HEK293T (cell line): ENCODE measurements at regions not wholly inside any gene's neighbourhood (a gene's known extent, or its start where the extent isn't known, plus 50 kb on each side); places are given as distances from the start of the nearest gene placed in this dataset.

ENCODE experiments used
- ARNT ChIP-seq: fragments of 450-650 bp; IDR thresholded peaks from 2 replicates; pipeline ENCODE4 v1.6.1; 2017; ENCODE audit warnings: mild to moderate bottlenecking
- BHLHE40 ChIP-seq: fragments of 450-650 bp; IDR thresholded peaks from 2 replicates; pipeline ENCODE4 v1.6.1; 2016; ENCODE audit warnings: mild to moderate bottlenecking, moderate library complexity, borderline replicate concordance
- CTBP1 ChIP-seq: fragments of 450-650 bp; IDR thresholded peaks from 2 replicates; pipeline ENCODE4 v1.6.1; 2016; ENCODE audit warnings: borderline replicate concordance
- ELF4 ChIP-seq: fragments of 450-650 bp; IDR thresholded peaks from 2 replicates; pipeline ENCODE4 v1.6.1; 2017; ENCODE audit warnings: antibody characterized with exemption
- FOXK2 ChIP-seq: fragments of 450-650 bp; IDR thresholded peaks from 2 replicates; pipeline ENCODE4 v1.6.1; 2016; ENCODE audit warnings: mild to moderate bottlenecking
- FOXM1 ChIP-seq: fragments of 450-650 bp; IDR thresholded peaks from 2 replicates; pipeline ENCODE4 v1.6.1; 2017; ENCODE audit warnings: mild to moderate bottlenecking, borderline replicate concordance
- HDGF ChIP-seq: fragments of 450-650 bp; IDR thresholded peaks from 2 replicates; pipeline ENCODE4 v1.6.1; 2017; ENCODE audit warnings: antibody characterized with exemption, borderline replicate concordance
- LEF1 ChIP-seq: fragments of 450-650 bp; IDR thresholded peaks from 2 replicates; pipeline ENCODE4 v1.6.1; 2017; ENCODE audit warnings: mild to moderate bottlenecking, borderline replicate concordance
- NFRKB ChIP-seq: fragments of 450-650 bp; IDR thresholded peaks from 2 replicates; pipeline ENCODE4 v1.6.1; 2016; ENCODE audit warnings: mild to moderate bottlenecking, moderate library complexity
- PKNOX1 ChIP-seq: fragments of 450-650 bp; IDR thresholded peaks from 2 replicates; pipeline ENCODE4 v1.6.1; 2016
- SP1 ChIP-seq: fragments of 450-650 bp; IDR thresholded peaks from 2 replicates; pipeline ENCODE4 v1.6.1; 2017
- SUZ12 ChIP-seq: fragments of 450-650 bp; IDR thresholded peaks from 2 replicates; pipeline ENCODE4 v1.6.1; 2016; ENCODE audit warnings: mild to moderate bottlenecking
- TARDBP ChIP-seq: fragments of 450-650 bp; IDR thresholded peaks from 2 replicates; pipeline ENCODE4 v1.6.1; 2016
- ZNF384 ChIP-seq: fragments of 450-650 bp; IDR thresholded peaks from 2 replicates; pipeline ENCODE4 v1.6.1; 2016

- TF ChIP-seq ELF4 (no peak), FOXM1 (no peak), SP1 (no peak), PKNOX1 (no peak), HDGF (no peak), BHLHE40 (no peak), FOXK2 (no peak), SUZ12 (no peak), TARDBP (no peak), ZNF384 (no peak), LEF1 (no peak), NFRKB (no peak), ARNT (no peak), CTBP1 (no peak)
Observed at GRCh38 chr5:158433634-158434033, 574.7 kb upstream of the CLINT1 start.
